ENCODE measurements at regions not wholly inside any gene's neighbourhood (a gene's known extent, or its start where the extent isn't known, plus 50 kb on each side); places are given as distances from the start of the nearest gene placed in this dataset.
A peak's percentile ranks its signal among the peaks of the same experiment; 100 is the strongest.

GRCh38 chr20:10963717-10964266, 290.0 kb upstream of the JAG1 start:
- TF ChIP-seq POLR2A (IDR thresholded peaks at IDR 0.05) = no peak
- no peak for TF ChIP-seq CTCF (IDR thresholded peaks at IDR 0.05)
- no peak for DNase-seq
- Histone ChIP-seq H3K27me3 (no peaks in the 10 kb centered on the region), H3K9me3 (no peaks in the 10 kb centered on the region), H3K27ac (no peak overlapping the region), H3K4me3 (no peak overlapping the region), H3K36me3 (no peaks in the 10 kb centered on the region), H3K4me1 (peaks cover 0 to 10% (median 0%) of the 10 kb centered on the region in 4 donors)

GRCh38 chr20:10965936-10966470, 292.2 kb upstream of the JAG1 start:
- no peak overlapping the region for H3K27ac ChIP-seq
- peaks cover 0 to 10% (median 0%) of the 10 kb centered on the region in 4 donors for H3K4me1 ChIP-seq
- no peak overlapping the region for H3K4me3 ChIP-seq
- H3K9me3 ChIP-seq = no peaks in the 10 kb centered on the region
- H3K27me3 ChIP-seq = no peaks in the 10 kb centered on the region
- TF ChIP-seq CTCF (IDR thresholded peaks at IDR 0.05) = no peak
- TF ChIP-seq POLR2A (IDR thresholded peaks at IDR 0.05) = no peak
- DNase-seq = no peak
- H3K36me3 ChIP-seq = no peaks in the 10 kb centered on the region

- Histone ChIP-seq H3K4me1 (no peaks in the 10 kb centered on the region), H3K27ac (peak overlapping the region in 1 of 4 donors; percentile 28)
- no peak for DNase-seq
Measured at GRCh38 chr20:10970109-10970508, 296.3 kb upstream of the JAG1 start.

GRCh38 chr20:10971096-10971495, 297.3 kb upstream of the JAG1 start:
- Histone ChIP-seq H3K9me3 (no peaks in the 10 kb centered on the region), H3K27me3 (no peaks in the 10 kb centered on the region), H3K27ac (no peak overlapping the region), H3K36me3 (no peaks in the 10 kb centered on the region), H3K4me1 (no peaks in the 10 kb centered on the region), H3K4me3 (no peak overlapping the region)
- DNase-seq = no peak
- no peak for TF ChIP-seq POLR2A (IDR thresholded peaks at IDR 0.05)
- TF ChIP-seq CTCF (IDR thresholded peaks at IDR 0.05) = no peak

More at GRCh38 chr20:10970109-10970508, 296.3 kb upstream of the JAG1 start:
- H3K4me3 ChIP-seq = no peak overlapping the region
- H3K27me3 ChIP-seq = no peaks in the 10 kb centered on the region
- peak in 1 of 6 experiments; percentile 2 for TF ChIP-seq CTCF (IDR thresholded peaks at IDR 0.05)
- TF ChIP-seq POLR2A (IDR thresholded peaks at IDR 0.05) = no peak
- no peaks in the 10 kb centered on the region for H3K9me3 ChIP-seq
- no peaks in the 10 kb centered on the region for H3K36me3 ChIP-seq

GRCh38 chr20:10972219-10972860, 298.5 kb upstream of the JAG1 start:
- no peaks in the 10 kb centered on the region for H3K27me3 ChIP-seq
- H3K4me1 ChIP-seq = no peaks in the 10 kb centered on the region
- H3K4me3 ChIP-seq = no peak overlapping the region
- H3K36me3 ChIP-seq = no peaks in the 10 kb centered on the region
- DNase-seq = no peak
- no peak for TF ChIP-seq CTCF (IDR thresholded peaks at IDR 0.05)
- TF ChIP-seq POLR2A (IDR thresholded peaks at IDR 0.05) = no peak
- no peak overlapping the region for H3K27ac ChIP-seq
- no peaks in the 10 kb centered on the region for H3K9me3 ChIP-seq

Measured in Peyer's patch (tissue), 4 donors.